A673 (cell line): ENCODE measurements at regions not wholly inside any gene's neighbourhood (a gene's known extent, or its start where the extent isn't known, plus 50 kb on each side); places are given as distances from the start of the nearest gene placed in this dataset.

Experiments
- BruUV-seq: library from RNA; stranded (reverse); fragments of 400-500 nt; replicated peaks from 2 replicates; lab custom pipeline; 2021; lab: Mats Ljungman, UMichigan
- CTCF ChIA-PET: fragments of 300-600 bp; sonication (Branson Sonifier 250); formaldehyde crosslinking; loops from one replicate; lab custom pipeline; 2022; ENCODE audit warnings: antibody characterized with exemption; lab: Charles Lee
- POLR2A ChIA-PET: fragments of 300-600 bp; sonication (Branson Sonifier 250); formaldehyde crosslinking; loops from one replicate; lab custom pipeline; 2022; ENCODE audit warnings: antibody characterized with exemption; ENCODE audit not compliant: low non-redundant PET; lab: Charles Lee
- DNase-seq: peaks from one replicate; pipeline ENCODE4 v3.0.0-alpha.2; 2015; ENCODE audit warnings: low spot score
- H3K27ac ChIP-seq: fragments of 200-600 bp; sonication (generic); 2 replicates; pipeline ENCODE4 v1.5.1; 2016; ENCODE audit warnings: mixed run types, low read depth, mild to moderate bottlenecking, mixed read lengths, antibody characterized with exemption, low read length; ENCODE audit not compliant: poor library complexity, severe bottlenecking
- H3K27me3 ChIP-seq: fragments of 200-600 bp; sonication (generic); replicated peaks from 2 replicates; pipeline ENCODE4 v1.6.1; 2017; ENCODE audit warnings: mixed run types, low read depth, mild to moderate bottlenecking, mixed read lengths, antibody characterized with exemption, low read length; ENCODE audit not compliant: insufficient read depth, poor library complexity
- H3K36me3 ChIP-seq: fragments of 200-600 bp; sonication (generic); 2 replicates; pipeline ENCODE4 v1.6.1; 2016; ENCODE audit warnings: mixed run types, mild to moderate bottlenecking, mixed read lengths, antibody characterized with exemption, low read length; ENCODE audit not compliant: insufficient read depth, poor library complexity, severe bottlenecking
- H3K4me1 ChIP-seq: fragments of 200-600 bp; sonication (generic); 2 replicates; pipeline ENCODE4 v1.6.1; 2017; ENCODE audit warnings: mixed run types, mild to moderate bottlenecking, mixed read lengths, antibody characterized with exemption, low read length; ENCODE audit not compliant: insufficient read depth, poor library complexity, severe bottlenecking
- H3K4me3 ChIP-seq: fragments of 200-600 bp; sonication (generic); 2 replicates; pipeline ENCODE4 v1.5.1; 2016; ENCODE audit warnings: low read depth, mixed run types, mild to moderate bottlenecking, mixed read lengths, low read length; ENCODE audit not compliant: poor library complexity, severe bottlenecking
- H3K9me3 ChIP-seq: fragments of 200-600 bp; sonication (generic); 2 replicates; pipeline ENCODE4 v1.6.1; 2016; ENCODE audit warnings: mixed run types, low read depth, mild to moderate bottlenecking, mixed read lengths, antibody characterized with exemption, low read length; ENCODE audit not compliant: poor library complexity, severe bottlenecking
- CTCF ChIP-seq: fragments of 300-800, 200-600 bp; sonication (generic); conservative IDR thresholded peaks from 2 replicates; pipeline ENCODE4 v1.5.1; 2017; ENCODE audit warnings: low read depth, mild to moderate bottlenecking, antibody characterized with exemption, low read length, moderate library complexity, mixed read lengths
- EZH2 ChIP-seq: fragments of 200-600 bp; sonication (generic); IDR thresholded peaks from 2 replicates; pipeline ENCODE4 v1.6.1; 2017; ENCODE audit warnings: borderline replicate concordance, low read depth, mild to moderate bottlenecking, mixed read lengths, antibody characterized with exemption, low read length; ENCODE audit not compliant: poor library complexity, severe bottlenecking
- intact Hi-C: fragments of 100-400 bp; cut with micrococcal nuclease; formaldehyde crosslinking; loops from one replicate; pipeline ENCODE4 v1.10.0; 2022; ENCODE audit not compliant: unreplicated experiment

GRCh38 chr12:16688200-16688599, 82.2 kb upstream of the LMO3 start:
- Histone ChIP-seq H3K4me3 (no peak overlapping the region), H3K27ac (no peak overlapping the region), H3K4me1 (no peaks in the 10 kb centered on the region), H3K36me3 (no peaks in the 10 kb centered on the region), H3K27me3 (no peaks in the 10 kb centered on the region), H3K9me3 (no peaks in the 10 kb centered on the region)
- CTCF ChIA-PET = no interaction called here
- no TSS peak for BruUV-seq
- no peak for DNase-seq
- POLR2A ChIA-PET = no interaction called here
- intact Hi-C loops = no loop called here
- TF ChIP-seq CTCF (no peak), EZH2 (no peak)

GRCh38 chr12:16685107-16685506, 79.1 kb upstream of the LMO3 start:
- Histone ChIP-seq H3K27me3 (no peaks in the 10 kb centered on the region), H3K4me3 (no peak overlapping the region), H3K36me3 (no peaks in the 10 kb centered on the region), H3K4me1 (no peaks in the 10 kb centered on the region), H3K9me3 (no peaks in the 10 kb centered on the region), H3K27ac (no peak overlapping the region)
- POLR2A ChIA-PET = no interaction called here
- peak; percentile 29 for DNase-seq
- BruUV-seq = no TSS peak
- intact Hi-C loops = no loop called here
- TF ChIP-seq CTCF (peak; percentile 55), EZH2 (no peak)
- CTCF ChIA-PET = interaction anchor here (0.5 to 1.6 kb wide), 3 partner anchors 9 to 412 kb away, joined by 3 to 5 read pairs (median 3); no protein-coding TSS in a partner anchor

- BruUV-seq = no TSS peak
- TF ChIP-seq CTCF = no peak
- TF ChIP-seq EZH2 = no peak
- CTCF ChIA-PET = no interaction called here
Measured at GRCh38 chr12:16681196-16681595, 75.2 kb upstream of the LMO3 start.

More at GRCh38 chr12:16681196-16681595, 75.2 kb upstream of the LMO3 start:
- Histone ChIP-seq H3K27me3 (no peaks in the 10 kb centered on the region), H3K4me3 (no peak overlapping the region), H3K36me3 (no peaks in the 10 kb centered on the region), H3K4me1 (no peaks in the 10 kb centered on the region), H3K27ac (no peak overlapping the region), H3K9me3 (no peaks in the 10 kb centered on the region)
- DNase-seq = no peak
- intact Hi-C loops = no loop called here
- POLR2A ChIA-PET = interaction anchor here (0.7 kb wide), 1 partner anchor 97 kb away, joined by 5 read pairs; no protein-coding TSS in a partner anchor
